ENCODE measurements at regions not wholly inside any gene's neighbourhood (a gene's known extent, or its start where the extent isn't known, plus 50 kb on each side); places are given as distances from the start of the nearest gene placed in this dataset.

DNA sequence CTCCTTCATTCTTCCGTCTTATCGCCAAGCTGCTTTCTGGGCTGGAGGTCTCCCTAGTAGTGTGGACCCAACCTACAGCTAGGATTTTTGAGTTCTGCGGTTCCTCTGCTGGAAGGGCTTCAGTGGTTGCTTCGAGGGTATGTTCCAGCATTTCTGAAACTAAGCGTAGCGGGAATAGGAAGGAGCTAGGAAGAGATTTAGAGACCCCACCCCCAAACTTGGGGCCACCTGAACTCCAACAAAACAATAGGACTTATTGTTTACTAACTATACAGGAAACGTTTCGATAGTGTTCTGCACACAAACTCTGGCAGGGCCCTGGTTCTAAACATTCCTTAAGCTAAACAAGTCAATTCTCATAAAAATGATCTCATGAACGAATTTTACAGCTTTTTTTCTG, 346.7 kb downstream of the PLK2 start:
- TF ChIP-seq EGR1 (IDR thresholded peaks at IDR 0.05; ENCODE audit: low read depth in 2 of 2) (no peak), HNF4A (conservative IDR thresholded peaks at IDR 0.05) (no peak), TAF1 (conservative IDR thresholded peaks at IDR 0.05) (no peak), NR2F2 (IDR thresholded peaks at IDR 0.05) (no peak), FOXA2 (IDR thresholded peaks at IDR 0.05) (no peak), YY1 (IDR thresholded peaks at IDR 0.05) (no peak), SP1 (IDR thresholded peaks at IDR 0.05) (no peak), RAD21 (IDR thresholded peaks at IDR 0.05) (no peak), RXRA (IDR thresholded peaks at IDR 0.05) (no peak), FOXA1 (IDR thresholded peaks at IDR 0.05) (no peak), HNF4G (IDR thresholded peaks at IDR 0.05) (no peak), JUND (IDR thresholded peaks at IDR 0.05) (no peak), GABPA (IDR thresholded peaks at IDR 0.05 in 1 of 2, conservative IDR thresholded peaks at IDR 0.05 in 1 of 2) (no peak)
- TF ChIP-seq, protein P1, sequence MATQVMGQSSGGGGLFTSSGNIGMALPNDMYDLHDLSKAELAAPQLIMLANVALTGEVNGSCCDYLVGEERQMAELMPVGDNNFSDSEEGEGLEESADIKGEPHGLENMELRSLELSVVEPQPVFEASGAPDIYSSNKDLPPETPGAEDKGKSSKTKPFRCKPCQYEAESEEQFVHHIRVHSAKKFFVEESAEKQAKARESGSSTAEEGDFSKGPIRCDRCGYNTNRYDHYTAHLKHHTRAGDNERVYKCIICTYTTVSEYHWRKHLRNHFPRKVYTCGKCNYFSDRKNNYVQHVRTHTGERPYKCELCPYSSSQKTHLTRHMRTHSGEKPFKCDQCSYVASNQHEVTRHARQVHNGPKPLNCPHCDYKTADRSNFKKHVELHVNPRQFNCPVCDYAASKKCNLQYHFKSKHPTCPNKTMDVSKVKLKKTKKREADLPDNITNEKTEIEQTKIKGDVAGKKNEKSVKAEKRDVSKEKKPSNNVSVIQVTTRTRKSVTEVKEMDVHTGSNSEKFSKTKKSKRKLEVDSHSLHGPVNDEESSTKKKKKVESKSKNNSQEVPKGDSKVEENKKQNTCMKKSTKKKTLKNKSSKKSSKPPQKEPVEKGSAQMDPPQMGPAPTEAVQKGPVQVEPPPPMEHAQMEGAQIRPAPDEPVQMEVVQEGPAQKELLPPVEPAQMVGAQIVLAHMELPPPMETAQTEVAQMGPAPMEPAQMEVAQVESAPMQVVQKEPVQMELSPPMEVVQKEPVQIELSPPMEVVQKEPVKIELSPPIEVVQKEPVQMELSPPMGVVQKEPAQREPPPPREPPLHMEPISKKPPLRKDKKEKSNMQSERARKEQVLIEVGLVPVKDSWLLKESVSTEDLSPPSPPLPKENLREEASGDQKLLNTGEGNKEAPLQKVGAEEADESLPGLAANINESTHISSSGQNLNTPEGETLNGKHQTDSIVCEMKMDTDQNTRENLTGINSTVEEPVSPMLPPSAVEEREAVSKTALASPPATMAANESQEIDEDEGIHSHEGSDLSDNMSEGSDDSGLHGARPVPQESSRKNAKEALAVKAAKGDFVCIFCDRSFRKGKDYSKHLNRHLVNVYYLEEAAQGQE (IDR thresholded peaks at IDR 0.05), result no peak
- TF ChIP-seq, protein P2, sequence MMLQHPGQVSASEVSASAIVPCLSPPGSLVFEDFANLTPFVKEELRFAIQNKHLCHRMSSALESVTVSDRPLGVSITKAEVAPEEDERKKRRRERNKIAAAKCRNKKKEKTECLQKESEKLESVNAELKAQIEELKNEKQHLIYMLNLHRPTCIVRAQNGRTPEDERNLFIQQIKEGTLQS (IDR thresholded peaks at IDR 0.05), result no peak
- TF ChIP-seq, protein P3, sequence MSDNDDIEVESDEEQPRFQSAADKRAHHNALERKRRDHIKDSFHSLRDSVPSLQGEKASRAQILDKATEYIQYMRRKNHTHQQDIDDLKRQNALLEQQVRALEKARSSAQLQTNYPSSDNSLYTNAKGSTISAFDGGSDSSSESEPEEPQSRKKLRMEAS (IDR thresholded peaks at IDR 0.05), result no peak
- TF ChIP-seq, protein P4, sequence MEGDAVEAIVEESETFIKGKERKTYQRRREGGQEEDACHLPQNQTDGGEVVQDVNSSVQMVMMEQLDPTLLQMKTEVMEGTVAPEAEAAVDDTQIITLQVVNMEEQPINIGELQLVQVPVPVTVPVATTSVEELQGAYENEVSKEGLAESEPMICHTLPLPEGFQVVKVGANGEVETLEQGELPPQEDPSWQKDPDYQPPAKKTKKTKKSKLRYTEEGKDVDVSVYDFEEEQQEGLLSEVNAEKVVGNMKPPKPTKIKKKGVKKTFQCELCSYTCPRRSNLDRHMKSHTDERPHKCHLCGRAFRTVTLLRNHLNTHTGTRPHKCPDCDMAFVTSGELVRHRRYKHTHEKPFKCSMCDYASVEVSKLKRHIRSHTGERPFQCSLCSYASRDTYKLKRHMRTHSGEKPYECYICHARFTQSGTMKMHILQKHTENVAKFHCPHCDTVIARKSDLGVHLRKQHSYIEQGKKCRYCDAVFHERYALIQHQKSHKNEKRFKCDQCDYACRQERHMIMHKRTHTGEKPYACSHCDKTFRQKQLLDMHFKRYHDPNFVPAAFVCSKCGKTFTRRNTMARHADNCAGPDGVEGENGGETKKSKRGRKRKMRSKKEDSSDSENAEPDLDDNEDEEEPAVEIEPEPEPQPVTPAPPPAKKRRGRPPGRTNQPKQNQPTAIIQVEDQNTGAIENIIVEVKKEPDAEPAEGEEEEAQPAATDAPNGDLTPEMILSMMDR (IDR thresholded peaks at IDR 0.05; ENCODE audit: low read depth, low read length, missing input control), result no peak
- TF ChIP-seq, protein P5, sequence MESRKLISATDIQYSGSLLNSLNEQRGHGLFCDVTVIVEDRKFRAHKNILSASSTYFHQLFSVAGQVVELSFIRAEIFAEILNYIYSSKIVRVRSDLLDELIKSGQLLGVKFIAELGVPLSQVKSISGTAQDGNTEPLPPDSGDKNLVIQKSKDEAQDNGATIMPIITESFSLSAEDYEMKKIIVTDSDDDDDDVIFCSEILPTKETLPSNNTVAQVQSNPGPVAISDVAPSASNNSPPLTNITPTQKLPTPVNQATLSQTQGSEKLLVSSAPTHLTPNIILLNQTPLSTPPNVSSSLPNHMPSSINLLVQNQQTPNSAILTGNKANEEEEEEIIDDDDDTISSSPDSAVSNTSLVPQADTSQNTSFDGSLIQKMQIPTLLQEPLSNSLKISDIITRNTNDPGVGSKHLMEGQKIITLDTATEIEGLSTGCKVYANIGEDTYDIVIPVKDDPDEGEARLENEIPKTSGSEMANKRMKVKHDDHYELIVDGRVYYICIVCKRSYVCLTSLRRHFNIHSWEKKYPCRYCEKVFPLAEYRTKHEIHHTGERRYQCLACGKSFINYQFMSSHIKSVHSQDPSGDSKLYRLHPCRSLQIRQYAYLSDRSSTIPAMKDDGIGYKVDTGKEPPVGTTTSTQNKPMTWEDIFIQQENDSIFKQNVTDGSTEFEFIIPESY (IDR thresholded peaks at IDR 0.05), result no peak
- no peaks in the 10 kb centered on the region for H3K27me3 ChIP-seq (ENCODE audit: control insufficient read depth in 4 of 4, insufficient read depth in 4 of 4, low read length in 3 of 4)
- WGBS, result 82% methylated on average over 9 of the region's 9 CpGs
- DNase-seq (ENCODE audit: low spot score), result no peak
- no peaks in the 10 kb centered on the region for H3K36me3 ChIP-seq (ENCODE audit: control insufficient read depth in 4 of 4, insufficient read depth in 3 of 4, low read depth in 1 of 4, low read length in 3 of 4)
- H3K9me3 ChIP-seq (ENCODE audit: control insufficient read depth in 4 of 4, low read length in 3 of 4), result no peaks in the 10 kb centered on the region
- no peaks in the 10 kb centered on the region for H3K4me1 ChIP-seq (ENCODE audit: control insufficient read depth in 4 of 4, insufficient read depth in 4 of 4, low read length in 3 of 4)
- H3K4me3 ChIP-seq (ENCODE audit: low read depth in 1 of 3, low read length in 3 of 3), result no peak overlapping the region
- no peak overlapping the region for H3K9ac ChIP-seq (ENCODE audit: low read depth in 1 of 2, low read length in 2 of 2)
- no peak overlapping the region for H3K27ac ChIP-seq (ENCODE audit: low read depth in 1 of 2, low read length in 2 of 2)

Data from liver (tissue), 8 donors.